ENCODE measurements at regions not wholly inside any gene's neighbourhood (a gene's known extent, or its start where the extent isn't known, plus 50 kb on each side); places are given as distances from the start of the nearest gene placed in this dataset.

GRCh38 chr20:24834310-24834709 lies 114.8 kb upstream of the CST7 start:
- H3K9me3 ChIP-seq (replicated peaks; ENCODE audit: control insufficient read depth, insufficient read depth, low read length), result no peaks in the 10 kb centered on the region
- no TSS peak for BruUV-seq (replicated peaks)
- no peak for DNase-seq (ENCODE audit: low read depth, low spot score)
- no peaks in the 10 kb centered on the region for H4K20me1 ChIP-seq (replicated peaks; ENCODE audit: control insufficient read depth, extremely low read depth, insufficient read depth, low read length)
- intact Hi-C loops (cut with micrococcal nuclease), result no loop called here
- ChIA-PET POLR2A (no interaction called here), CTCF (no interaction called here)
- no peaks in the 10 kb centered on the region for H3K4me1 ChIP-seq (ENCODE audit: control insufficient read depth, extremely low read depth, insufficient read depth, low read length)
- no peak for TF ChIP-seq EZH2 (IDR thresholded peaks at IDR 0.05; ENCODE audit: borderline replicate concordance, low read depth, low read length, severe bottlenecking)
- no peak for TF ChIP-seq POLR2A (IDR thresholded peaks at IDR 0.05; ENCODE audit: low read depth, low read length)
- H3K27ac ChIP-seq (ENCODE audit: insufficient read depth, low read depth, low read length), result no peak overlapping the region
- no peaks in the 10 kb centered on the region for H3K27me3 ChIP-seq (ENCODE audit: control insufficient read depth in 2 of 2, insufficient read depth in 2 of 2, low read length in 2 of 2)
- FAIRE-seq, result no peak
- no peaks in the 10 kb centered on the region for H3K79me2 ChIP-seq (ENCODE audit: control insufficient read depth, insufficient read depth, low read length)
- H3K4me2 ChIP-seq (ENCODE audit: insufficient read depth, low read length), result no peak overlapping the region
- H3K9ac ChIP-seq (replicated peaks; ENCODE audit: extremely low read depth, insufficient read depth, low read length), result no peak overlapping the region
- no peak overlapping the region for H3K4me3 ChIP-seq (replicated peaks in 1 of 3; ENCODE audit: insufficient read depth in 1 of 3, low read depth in 1 of 3, low read length in 3 of 3)
- H2AFZ ChIP-seq (ENCODE audit: low read depth, low read length), result no peak overlapping the region
- H3K9me1 ChIP-seq (replicated peaks; ENCODE audit: control insufficient read depth, extremely low read depth, insufficient read depth, low read length), result no peaks in the 10 kb centered on the region
- dilution Hi-C loops (cut with MboI; ENCODE audit: extremely low pct_ligation_motif_present, low sequenced_read_pairs), result no loop called here
- H3K36me3 ChIP-seq (ENCODE audit: control insufficient read depth in 2 of 2, extremely low read depth in 1 of 2, insufficient read depth in 2 of 2, low read length in 2 of 2), result no peaks in the 10 kb centered on the region

GRCh38 chr20:24835195-24835594 lies 113.9 kb upstream of the CST7 start:
- no TSS peak for BruUV-seq (replicated peaks)

More at GRCh38 chr20:24835195-24835594, 113.9 kb upstream of the CST7 start:
- Histone ChIP-seq H4K20me1 (replicated peaks; ENCODE audit: control insufficient read depth, extremely low read depth, insufficient read depth, low read length) (no peaks in the 10 kb centered on the region), H3K27me3 (ENCODE audit: control insufficient read depth in 2 of 2, insufficient read depth in 2 of 2, low read length in 2 of 2) (no peaks in the 10 kb centered on the region), H3K9me3 (replicated peaks; ENCODE audit: control insufficient read depth, insufficient read depth, low read length) (no peaks in the 10 kb centered on the region), H3K4me1 (ENCODE audit: control insufficient read depth, extremely low read depth, insufficient read depth, low read length) (no peaks in the 10 kb centered on the region), H3K36me3 (ENCODE audit: control insufficient read depth in 2 of 2, extremely low read depth in 1 of 2, insufficient read depth in 2 of 2, low read length in 2 of 2) (no peaks in the 10 kb centered on the region), H3K4me3 (replicated peaks in 1 of 3; ENCODE audit: insufficient read depth in 1 of 3, low read depth in 1 of 3, low read length in 3 of 3) (no peak overlapping the region), H3K9me1 (replicated peaks; ENCODE audit: control insufficient read depth, extremely low read depth, insufficient read depth, low read length) (no peaks in the 10 kb centered on the region), H2AFZ (ENCODE audit: low read depth, low read length) (no peak overlapping the region), H3K79me2 (ENCODE audit: control insufficient read depth, insufficient read depth, low read length) (no peaks in the 10 kb centered on the region), H3K9ac (replicated peaks; ENCODE audit: extremely low read depth, insufficient read depth, low read length) (no peak overlapping the region), H3K27ac (ENCODE audit: insufficient read depth, low read depth, low read length) (no peak overlapping the region), H3K4me2 (ENCODE audit: insufficient read depth, low read length) (no peak overlapping the region)
- CTCF ChIA-PET, result no interaction called here
- POLR2A ChIA-PET, result no interaction called here
- dilution Hi-C loops (cut with MboI; ENCODE audit: extremely low pct_ligation_motif_present, low sequenced_read_pairs) (no loop called here), intact Hi-C loops (cut with micrococcal nuclease) (no loop called here)
- TF ChIP-seq POLR2AphosphoS5 (IDR thresholded peaks at IDR 0.05; ENCODE audit: insufficient read depth, low read depth, low read length) (no peak), GATA2 (IDR thresholded peaks at IDR 0.05; ENCODE audit: insufficient read depth, insufficient read length, low read depth, low read length) (no peak), FOS (IDR thresholded peaks at IDR 0.05; ENCODE audit: borderline replicate concordance, insufficient read depth, low read length) (no peak), CTCF (IDR thresholded peaks at IDR 0.05; ENCODE audit: extremely low read depth in 1 of 2, insufficient read depth in 1 of 2, low read depth in 1 of 2, low read length in 2 of 2) (no peak), MAX (IDR thresholded peaks at IDR 0.05; ENCODE audit: insufficient read depth, insufficient read length) (no peak), JUN (IDR thresholded peaks at IDR 0.05; ENCODE audit: borderline replicate concordance, insufficient read depth, insufficient read length, low read depth) (no peak), EZH2 (IDR thresholded peaks at IDR 0.05; ENCODE audit: borderline replicate concordance, low read depth, low read length, severe bottlenecking) (no peak), MYC (IDR thresholded peaks at IDR 0.05; ENCODE audit: low read depth, low read length) (no peak), POLR2A (IDR thresholded peaks at IDR 0.05; ENCODE audit: low read depth, low read length) (no peak)
- FAIRE-seq (no peak), DNase-seq (ENCODE audit: low read depth, low spot score) (no peak)

All from endothelial cell of umbilical vein (primary cell).